Glomerular visceral epithelial cell (primary cell): ENCODE measurements at regions not wholly inside any gene's neighbourhood (a gene's known extent, or its start where the extent isn't known, plus 50 kb on each side); places are given as distances from the start of the nearest gene placed in this dataset.

Experiments used
- DNase-seq: peaks from one replicate; pipeline ENCODE4 v3.0.0-alpha.2; 2016; ENCODE audit errors: extremely low spot score

- peak; percentile 79 for DNase-seq
These were observed 651.9 kb downstream of the SLC4A3 start for GRCh38 chr2:220279372-220279771.

GRCh38 chr2:220279840-220280239 lies 652.4 kb downstream of the SLC4A3 start:
- peak; percentile 19 for DNase-seq

GRCh38 chr2:220280736-220281135 lies 653.3 kb downstream of the SLC4A3 start:
- no peak for DNase-seq

GRCh38 chr2:220281771-220282170 lies 654.3 kb downstream of the SLC4A3 start:
- DNase-seq = no peak

GRCh38 chr2:220282236-220282635 lies 654.8 kb downstream of the SLC4A3 start:
- DNase-seq = no peak

GRCh38 chr2:220293966-220294365 lies 666.5 kb downstream of the SLC4A3 start:
- DNase-seq = no peak

- DNase-seq = no peak
These were observed 668.7 kb downstream of the SLC4A3 start for GRCh38 chr2:220296174-220296573.

GRCh38 chr2:220297093-220297492 lies 669.7 kb downstream of the SLC4A3 start:
- DNase-seq = no peak

GRCh38 chr2:220300806-220301205 lies 673.4 kb downstream of the SLC4A3 start:
- DNase-seq = peak; percentile 49

- DNase-seq = no peak
These were observed 675.3 kb downstream of the SLC4A3 start for GRCh38 chr2:220302756-220303155.

GRCh38 chr2:220309215-220309614 lies 681.8 kb downstream of the SLC4A3 start:
- DNase-seq = no peak

GRCh38 chr2:220310451-220310861 lies 683.0 kb downstream of the SLC4A3 start:
- DNase-seq = no peak

- DNase-seq = no peak
These were observed 687.8 kb downstream of the SLC4A3 start for GRCh38 chr2:220315098-220315823.

- no peak for DNase-seq
These were observed 690.6 kb downstream of the SLC4A3 start for GRCh38 chr2:220318037-220318436.

- DNase-seq = no peak
These were observed 691.1 kb downstream of the SLC4A3 start for GRCh38 chr2:220318508-220318907.

GRCh38 chr2:220320326-220320725 lies 692.9 kb downstream of the SLC4A3 start:
- no peak for DNase-seq

- DNase-seq = no peak
These were observed 705.5 kb downstream of the SLC4A3 start for GRCh38 chr2:220332886-220333285.

- peak; percentile 88 for DNase-seq
These were observed 706.8 kb downstream of the SLC4A3 start for GRCh38 chr2:220334210-220334609.

GRCh38 chr2:220334871-220335590 lies 707.6 kb downstream of the SLC4A3 start:
- no peak for DNase-seq

GRCh38 chr2:220335591-220335915 lies 708.1 kb downstream of the SLC4A3 start:
- DNase-seq = peak; percentile 39

- DNase-seq = no peak
These were observed 709.3 kb downstream of the SLC4A3 start for GRCh38 chr2:220336771-220337170.

GRCh38 chr2:220337611-220338440 lies 710.4 kb downstream of the SLC4A3 start:
- no peak for DNase-seq

GRCh38 chr2:220341014-220341413 lies 713.6 kb downstream of the SLC4A3 start:
- no peak for DNase-seq
